Upper lobe of right lung (tissue), 1 donor: ENCODE measurements at regions not wholly inside any gene's neighbourhood (a gene's known extent, or its start where the extent isn't known, plus 50 kb on each side); places are given as distances from the start of the nearest gene placed in this dataset.
"Not testable (repeated sequence)": the region's sequence is repeated elsewhere in the genome, so short reads cannot be mapped to it uniquely, and the experiment has no call there.

Experiments used
- ATAC-seq: fragments of 200-7000 bp; cut with Tn5 transposase; one replicate; pipeline ENCODE4 v1.9.1; 2020; ENCODE audit warnings: mild to moderate bottlenecking, moderate library complexity
- DNase-seq: peaks from one replicate; pipeline ENCODE4 v3.0.0-alpha.2; 2020
- H3K27ac ChIP-seq: fragments of 200-600 bp; one replicate; pipeline ENCODE4 v1.8.0; 2022
- H3K27me3 ChIP-seq: fragments of 200-600 bp; one replicate; pipeline ENCODE4 v1.8.0; 2022; ENCODE audit warnings: mild to moderate bottlenecking
- H3K36me3 ChIP-seq: fragments of 200-600 bp; one replicate; pipeline ENCODE4 v1.8.0; 2022
- H3K4me1 ChIP-seq: fragments of 200-600 bp; one replicate; pipeline ENCODE4 v1.8.0; 2022
- H3K4me3 ChIP-seq: fragments of 200-600 bp; one replicate; pipeline ENCODE4 v1.8.0; 2022; ENCODE audit warnings: mild to moderate bottlenecking
- H3K9me3 ChIP-seq: fragments of 200-600 bp; one replicate; pipeline ENCODE4 v1.8.0; 2022
- CTCF ChIP-seq: fragments of 200-600 bp; IDR thresholded peaks from one replicate; pipeline ENCODE4 v1.8.0; 2022; ENCODE audit warnings: antibody characterized with exemption
- intact Hi-C: fragments of 100-400 bp; cut with DNase I; formaldehyde crosslinking; loops from one replicate; pipeline ENCODE4 v1.11.0; 2022
- donor health status: DM: no; HTN: yes; CAD: no; lungs with severe emphysema.

- Histone ChIP-seq H3K4me3 (no peak overlapping the region), H3K36me3 (no peaks in the 10 kb centered on the region), H3K9me3 (no peaks in the 10 kb centered on the region), H3K27ac (no peak overlapping the region), H3K4me1 (no peaks in the 10 kb centered on the region), H3K27me3 (no peaks in the 10 kb centered on the region)
- ATAC-seq (no peak), DNase-seq (no peak)
- TF ChIP-seq CTCF = no peak
- intact Hi-C loops = no loop called here
Observed at GRCh38 chr20:40875116-40876085, 153.2 kb upstream of the TOP1 start.

- intact Hi-C loops, H3K4me1 ChIP-seq, H3K27me3 ChIP-seq, H3K27ac ChIP-seq, H3K36me3 ChIP-seq, H3K9me3 ChIP-seq, H3K4me3 ChIP-seq, ATAC-seq, DNase-seq: not testable (repeated sequence)
Observed at GRCh38 chr20:40878099-40878498, 150.5 kb upstream of the TOP1 start.

GRCh38 chr20:40880063-40880728 lies 148.4 kb upstream of the TOP1 start:
- no peak for ATAC-seq
- Histone ChIP-seq H3K27me3 (no peaks in the 10 kb centered on the region), H3K36me3 (no peaks in the 10 kb centered on the region), H3K27ac (no peak overlapping the region), H3K4me3 (no peak overlapping the region), H3K4me1 (no peaks in the 10 kb centered on the region), H3K9me3 (no peaks in the 10 kb centered on the region)
- intact Hi-C loops = no loop called here
- no peak for DNase-seq
- TF ChIP-seq CTCF = peak; percentile 7

GRCh38 chr20:40880729-40881109 lies 147.9 kb upstream of the TOP1 start:
- TF ChIP-seq CTCF = no peak
- ATAC-seq (no peak), DNase-seq (no peak)
- intact Hi-C loops = no loop called here
- Histone ChIP-seq H3K36me3 (no peaks in the 10 kb centered on the region), H3K4me3 (no peak overlapping the region), H3K27me3 (no peaks in the 10 kb centered on the region), H3K27ac (no peak overlapping the region), H3K4me1 (no peaks in the 10 kb centered on the region), H3K9me3 (no peaks in the 10 kb centered on the region)

GRCh38 chr20:40882152-40882551 lies 146.5 kb upstream of the TOP1 start:
- Histone ChIP-seq H3K36me3 (no peaks in the 10 kb centered on the region), H3K4me1 (no peaks in the 10 kb centered on the region), H3K27me3 (peaks cover 3% of the 10 kb centered on the region), H3K27ac (no peak overlapping the region), H3K4me3 (no peak overlapping the region), H3K9me3 (no peaks in the 10 kb centered on the region)
- no peak for DNase-seq
- intact Hi-C loops = no loop called here
- no peak for ATAC-seq
- TF ChIP-seq CTCF = no peak

GRCh38 chr20:40883097-40883496 lies 145.5 kb upstream of the TOP1 start:
- intact Hi-C loops = no loop called here
- no peak for DNase-seq
- no peak for TF ChIP-seq CTCF
- no peak overlapping the region for H3K27ac ChIP-seq
- H3K36me3 ChIP-seq = no peaks in the 10 kb centered on the region
- H3K9me3 ChIP-seq = no peaks in the 10 kb centered on the region
- H3K4me3 ChIP-seq = no peak overlapping the region
- ATAC-seq = no peak
- peaks cover 4% of the 10 kb centered on the region for H3K27me3 ChIP-seq
- H3K4me1 ChIP-seq = no peaks in the 10 kb centered on the region
